HepG2 (cell line): ENCODE measurements at regions not wholly inside any gene's neighbourhood (a gene's known extent, or its start where the extent isn't known, plus 50 kb on each side); places are given as distances from the start of the nearest gene placed in this dataset.

Source experiments
- ATAC-seq: fragments of 200-7000 bp; cut with Tn5 transposase; 3 replicates; pipeline ENCODE4 v1.9.1; 2020; ENCODE audit warnings: mild to moderate bottlenecking, moderate library complexity
- BruUV-seq: library from RNA; stranded (reverse); fragments of 400-500 nt; replicated peaks from 2 replicates; lab custom pipeline; 2021; lab: Mats Ljungman, UMichigan
- CTCF ChIA-PET: fragments of 300-600 bp; formaldehyde crosslinking; extraction: SDS; loops from one replicate; lab custom pipeline; 2021; ENCODE audit warnings: low total read pairs, inconsistent platforms, low intra/inter-chr PET ratio; lab: Yijun Ruan, JAX
- POLR2A ChIA-PET: fragments of 350-600 bp; sonication (Branson Sonifier 250); formaldehyde crosslinking; loops from one replicate; lab custom pipeline; 2020; ENCODE audit warnings: antibody characterized with exemption, inconsistent platforms; lab: Yijun Ruan, JAX
- DNase-seq: peaks from one replicate; pipeline ENCODE4 v3.0.0-alpha.2; 2015; ENCODE audit warnings: low spot score
- FAIRE-seq: peaks from 3 replicates; lab custom pipeline; 2011; peaks lifted over from hg19 to GRCh38; lab: Jason Lieb, UNC
- H2AFZ ChIP-seq: one replicate; pipeline ENCODE4 v1.6.1; 2011; ENCODE audit warnings: low read length, inconsistent platforms
- H3K27ac ChIP-seq: fragments of 300-600 bp; 3 replicates; pipeline ENCODE4 v1.8.0; 2011; ENCODE audit warnings: mixed run types, mild to moderate bottlenecking, mixed read lengths, low read length, inconsistent platforms; ENCODE audit not compliant: insufficient read depth; ENCODE audit errors: extremely low read length
- H3K27me3 ChIP-seq, 2 experiments: fragments of 200-600 bp in 1 of 2; 2 replicates in 1 of 2; 3 replicates in 1 of 2; pipeline versions ENCODE4 v1.6.0 to v1.8.0; 2011; ENCODE audit warnings: low read length in 2 of 2, mild to moderate bottlenecking in 2 of 2, moderate library complexity in 2 of 2, inconsistent platforms in 1 of 2; ENCODE audit not compliant: insufficient read depth in 2 of 2, control insufficient read depth in 1 of 2
- H3K36me3 ChIP-seq, 2 experiments: fragments of 200-600 bp in 1 of 2; replicated peaks in 1 of 2; 2 replicates in 1 of 2; 3 replicates in 1 of 2; pipeline versions ENCODE4 v1.5.1 to v1.8.0; 2011; ENCODE audit warnings: low read length in 2 of 2, inconsistent platforms in 1 of 2; ENCODE audit not compliant: insufficient read depth in 2 of 2, control insufficient read depth in 1 of 2
- H3K4me1 ChIP-seq: 2 replicates; pipeline ENCODE4 v1.5.1; 2012; ENCODE audit warnings: low read length, inconsistent platforms; ENCODE audit not compliant: insufficient read depth
- H3K4me2 ChIP-seq: 2 replicates; pipeline ENCODE4 v1.6.0; 2011; ENCODE audit warnings: low read depth, low read length, inconsistent platforms
- H3K4me3 ChIP-seq, 3 experiments: fragments of 200-600 bp in 1 of 3; sonication (generic), shearing (Covaris generic) in 1 of 3; replicated peaks in 1 of 3; 2 replicates each; pipeline ENCODE4 v1.5.1; 2011 to 2016; ENCODE audit warnings: low read length in 3 of 3, inconsistent platforms in 2 of 3, low read depth in 2 of 3, mild to moderate bottlenecking in 2 of 3, control low read depth in 1 of 3, mixed read lengths in 1 of 3; ENCODE audit not compliant: insufficient read depth in 1 of 3
- H3K79me2 ChIP-seq: one replicate; pipeline ENCODE4 v1.6.1; 2011; ENCODE audit warnings: low read length, inconsistent platforms; ENCODE audit not compliant: insufficient read depth
- H3K9ac ChIP-seq: 2 replicates; pipeline ENCODE4 v1.6.0; 2011; ENCODE audit warnings: mild to moderate bottlenecking, low read depth, low read length, inconsistent platforms; ENCODE audit not compliant: insufficient read depth
- H3K9me3 ChIP-seq: 2 replicates; pipeline ENCODE4 v1.5.1; 2012; ENCODE audit warnings: mild to moderate bottlenecking, low read length
- H4K20me1 ChIP-seq: 2 replicates; pipeline ENCODE4 v1.6.0; 2011; ENCODE audit warnings: inconsistent platforms, mild to moderate bottlenecking, low read length, moderate library complexity; ENCODE audit not compliant: insufficient read depth
- CSRNP2 ChIP-seq: sonication (generic); formaldehyde crosslinking; conservative IDR thresholded peaks from 2 replicates; pipeline ENCODE4 v1.8.0; 2022; ENCODE audit warnings: low read depth, missing genetic modification reagents
- GTF3A ChIP-seq: sonication (generic); formaldehyde crosslinking; conservative IDR thresholded peaks from 2 replicates; pipeline ENCODE4 v1.4.0; 2020; ENCODE audit warnings: mild to moderate bottlenecking, missing genetic modification reagents
- HOXA5 ChIP-seq: sonication (generic); formaldehyde crosslinking; IDR thresholded peaks from 2 replicates; pipeline ENCODE4 v1.4.0; 2020; ENCODE audit warnings: missing genetic modification reagents
- IRF2 ChIP-seq: IDR thresholded peaks from 2 replicates; pipeline ENCODE4 v1.6.1; 2018; ENCODE audit warnings: missing genetic modification reagents, missing compliant biosample characterization
- KLF15 ChIP-seq: sonication (generic); formaldehyde crosslinking; IDR thresholded peaks from 2 replicates; pipeline ENCODE4 v1.8.1; 2023; ENCODE audit warnings: borderline replicate concordance, mild to moderate bottlenecking, inconsistent platforms, missing genetic modification reagents, mixed read lengths
- LRRFIP1 ChIP-seq: sonication (generic); formaldehyde crosslinking; conservative IDR thresholded peaks from 2 replicates; pipeline ENCODE4 v1.4.0; 2020; ENCODE audit warnings: missing genetic modification reagents
- MTF2 ChIP-seq: sonication (generic); formaldehyde crosslinking; IDR thresholded peaks from 2 replicates; pipeline ENCODE4 v1.5.0; 2020; ENCODE audit warnings: missing genetic modification reagents, borderline replicate concordance
- NR0B2 ChIP-seq: sonication (generic); formaldehyde crosslinking; IDR thresholded peaks from 2 replicates; pipeline ENCODE4 v1.4.0; 2020; ENCODE audit warnings: mild to moderate bottlenecking, missing genetic modification reagents
- NR2C2 ChIP-seq: sonication (generic); formaldehyde crosslinking; IDR thresholded peaks from 2 replicates; pipeline ENCODE4 v1.4.0; 2020; ENCODE audit warnings: missing genetic modification reagents, mild to moderate bottlenecking, moderate library complexity, borderline replicate concordance
- NR3C1 ChIP-seq: sonication (generic); formaldehyde crosslinking; IDR thresholded peaks from 2 replicates; pipeline ENCODE4 v1.4.0; 2020; ENCODE audit warnings: missing genetic modification reagents
- SRSF1 ChIP-seq: fragments of 200-400 bp; formaldehyde crosslinking; optimal IDR thresholded peaks from 2 replicates; pipeline ENCODE3; 2017; ENCODE audit warnings: mild to moderate bottlenecking, low read depth, low read length, moderate library complexity
- ZNF484 ChIP-seq: sonication (generic); formaldehyde crosslinking; IDR thresholded peaks from 2 replicates; pipeline ENCODE4 v1.5.1; 2020; ENCODE audit warnings: mild to moderate bottlenecking, low read depth, missing genetic modification reagents, borderline replicate concordance
- ZNF512B ChIP-seq: sonication (generic); formaldehyde crosslinking; IDR thresholded peaks from 2 replicates; pipeline ENCODE4 v1.5.1; 2020; ENCODE audit warnings: missing genetic modification reagents, mild to moderate bottlenecking, borderline replicate concordance
- ZNF83 ChIP-seq: sonication (generic); formaldehyde crosslinking; IDR thresholded peaks from 2 replicates; pipeline ENCODE4 v1.4.0; 2020; ENCODE audit warnings: missing genetic modification reagents, mild to moderate bottlenecking, borderline replicate concordance
- WGBS: methylation state at CpG from one replicate; pipeline ENCODE4 v1.1.6; 2017; ENCODE audit warnings: low lambda C conversion rate; 5-methylcytosine and 5-hydroxymethylcytosine counted together
- in situ Hi-C: cut with HindIII; loops from 2 replicates; pipeline ENCODE4 v1.10.0; 2017; ENCODE audit warnings: low pct_unique_long_range_greater_than_20kb; ENCODE audit not compliant: extremely low pct_ligation_motif_present
- intact Hi-C: fragments of 100-400 bp; cut with micrococcal nuclease; formaldehyde crosslinking; loops from one replicate; pipeline ENCODE4 v1.10.0; 2022; ENCODE audit not compliant: unreplicated experiment

GRCh38 chr18:5728531-5728930 is 166.8 kb downstream of the TMEM200C start:
- Histone ChIP-seq H3K9ac (no peak overlapping the region), H2AFZ (no peak overlapping the region), H3K79me2 (no peaks in the 10 kb centered on the region), H3K4me3 (no peak overlapping the region), H4K20me1 (no peaks in the 10 kb centered on the region), H3K27ac (no peak overlapping the region), H3K4me2 (no peak overlapping the region), H3K4me1 (no peaks in the 10 kb centered on the region), H3K9me3 (no peaks in the 10 kb centered on the region), H3K27me3 (peaks cover 2 to 19% of the 10 kb centered on the region in 2 experiments; a peak in 3 of 5 replicates), H3K36me3 (no peaks in the 10 kb centered on the region)
- in situ Hi-C loops: no loop called here
- FAIRE-seq (no peak), DNase-seq (no peak), ATAC-seq (no peak)
- intact Hi-C loops: no loop called here
- ChIA-PET POLR2A (no interaction called here), CTCF (no interaction called here)
- no TSS peak for BruUV-seq
- WGBS: 3% methylated on average over 5 of the region's 5 CpGs
- TF ChIP-seq MTF2 (CRISPR knock-in tag): no peak
- TF ChIP-seq GTF3A: no peak
- no peak for TF ChIP-seq SRSF1
- no peak for TF ChIP-seq KLF15
- TF ChIP-seq ZNF484 (CRISPR knock-in tag): no peak
- no peak for TF ChIP-seq NR2C2 (CRISPR knock-in tag)
- TF ChIP-seq IRF2 (CRISPR knock-in tag): no peak
- no peak for TF ChIP-seq ZNF512B (CRISPR knock-in tag)
- TF ChIP-seq HOXA5 (CRISPR knock-in tag): no peak
- no peak for TF ChIP-seq NR3C1 (CRISPR knock-in tag)
- TF ChIP-seq CSRNP2 (CRISPR knock-in tag): no peak
- TF ChIP-seq LRRFIP1 (CRISPR knock-in tag): no peak
- TF ChIP-seq ZNF83 (CRISPR knock-in tag): no peak
- no peak for TF ChIP-seq NR0B2 (CRISPR knock-in tag)
